ENCODE measurements at regions not wholly inside any gene's neighbourhood (a gene's known extent, or its start where the extent isn't known, plus 50 kb on each side); places are given as distances from the start of the nearest gene placed in this dataset.

GRCh38 chr16:50996830-50997186, 154.3 kb downstream of the SALL1 start:
- TF ChIP-seq POLR2A (IDR thresholded peaks at IDR 0.05) (no peak), CTCF (IDR thresholded peaks at IDR 0.05) (no peak)

Measured in adrenal gland (tissue), 5 donors.